ENCODE measurements at regions not wholly inside any gene's neighbourhood (a gene's known extent, or its start where the extent isn't known, plus 50 kb on each side); places are given as distances from the start of the nearest gene placed in this dataset.

- H3K27ac ChIP-seq: no peak overlapping the region
- no peaks in the 10 kb centered on the region for H3K36me3 ChIP-seq
- H3K4me1 ChIP-seq: no peaks in the 10 kb centered on the region
- no peaks in the 10 kb centered on the region for H3K9me3 ChIP-seq
- 76% methylated on average over 4 of the region's 4 CpGs for WGBS
- TF ChIP-seq CTCF (IDR thresholded peaks at IDR 0.05) (no peak), POLR2AphosphoS5 (IDR thresholded peaks at IDR 0.05) (no peak), EP300 (IDR thresholded peaks at IDR 0.05) (no peak), POLR2A (IDR thresholded peaks at IDR 0.05) (no peak)
- H3K27me3 ChIP-seq: no peaks in the 10 kb centered on the region
- H3K4me3 ChIP-seq: no peak overlapping the region
- no peak for DNase-seq (ENCODE audit: low spot score in 2 of 2)
Observed at GRCh38 chr1:117260761-117261423, 50.2 kb upstream of the VTCN1 start.
